ENCODE measurements at regions not wholly inside any gene's neighbourhood (a gene's known extent, or its start where the extent isn't known, plus 50 kb on each side); places are given as distances from the start of the nearest gene placed in this dataset.
A peak's percentile ranks its signal among the peaks of the same experiment; 100 is the strongest.

DNA sequence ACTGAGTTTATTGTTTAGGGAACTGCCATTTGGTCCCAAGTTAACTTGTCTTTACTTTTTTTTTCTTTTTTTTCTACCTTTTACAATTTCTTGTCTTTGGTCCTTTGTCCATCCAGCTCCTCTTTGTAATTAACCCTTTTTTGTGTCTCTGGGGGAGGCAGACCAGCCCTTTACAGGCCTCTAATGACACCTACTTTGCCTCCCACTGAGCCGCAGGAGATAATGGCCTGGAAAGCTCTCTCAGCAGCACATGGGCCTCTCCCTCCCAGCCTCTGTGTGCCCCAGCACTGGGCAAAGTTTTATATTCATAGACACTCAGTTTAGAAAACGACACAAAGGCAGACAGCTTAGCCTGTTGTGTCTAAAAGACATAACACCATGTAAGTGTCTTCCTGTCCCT lies 480.4 kb downstream of the SOX6 start:
- ChIA-PET POLR2A (interaction anchor here (0.8 kb wide), 1 partner anchor 54 kb away, joined by 3 read pairs; no protein-coding TSS in a partner anchor), CTCF (ENCODE audit: low intra/inter-chr PET ratio) (no interaction called here)
- Histone ChIP-seq H3K9me3 (replicated peaks; ENCODE audit: control insufficient read depth, insufficient read depth, low read depth, low read length) (no peaks in the 10 kb centered on the region), H3K27me3 (ENCODE audit: control insufficient read depth in 2 of 2, insufficient read depth in 2 of 2, low read length in 2 of 2) (peaks cover 0 to 8% of the 10 kb centered on the region in 2 experiments; a peak in 2 of 5 replicates), H3K4me1 (replicated peaks in 1 of 2; ENCODE audit: control insufficient read depth in 2 of 2, insufficient read depth in 2 of 2, low read length in 2 of 2) (no peaks in the 10 kb centered on the region), H3K9ac (ENCODE audit: insufficient read depth in 1 of 2, low read depth in 2 of 2, low read length in 2 of 2) (no peak overlapping the region; a peak in 1 of 4 replicates), H4K20me1 (replicated peaks; ENCODE audit: control insufficient read depth, insufficient read depth, low read length) (no peaks in the 10 kb centered on the region), H3K36me3 (ENCODE audit: control insufficient read depth, insufficient read depth, low read length) (no peaks in the 10 kb centered on the region), H3K27ac (ENCODE audit: extremely low read depth, low read depth, low read length) (no peak overlapping the region), H3K9me1 (ENCODE audit: control insufficient read depth, insufficient read depth, low read length) (no peaks in the 10 kb centered on the region), H3K4me3 (no peak overlapping the region), H3K4me2 (ENCODE audit: insufficient read depth, low read length) (no peak overlapping the region), H3K79me2 (ENCODE audit: control insufficient read depth, insufficient read depth, low read length) (no peaks in the 10 kb centered on the region), H2AFZ (ENCODE audit: low read depth, low read length) (peak overlapping the region; percentile 20; the same call in 1 of the 2 replicates)
- ATAC-seq (peak; percentile 66), DNase-seq (ENCODE audit: extremely low read depth in 1 of 4, low spot score in 3 of 4) (no peak), FAIRE-seq (no peak)
- intact Hi-C loops (cut with micrococcal nuclease) (no loop called here), in situ Hi-C loops (cut with MboI) (no loop called here)
- no TSS peak for BruUV-seq (replicated peaks)
- 0% methylated on average over 2 of the region's 2 CpGs for WGBS (ENCODE audit: insufficient coverage, low coverage, missing lambda C conversion rate)
- TF ChIP-seq KLF6 (CRISPR knock-in tag; IDR thresholded peaks at IDR 0.05; ENCODE audit: borderline replicate concordance) (no peak), ZNF76 (CRISPR knock-in tag; IDR thresholded peaks at IDR 0.05; ENCODE audit: borderline replicate concordance) (no peak), ZEB2 (IDR thresholded peaks at IDR 0.05) (no peak), TSC22D4 (tag; IDR thresholded peaks at IDR 0.05) (no peak), KLF16 (IDR thresholded peaks at IDR 0.05) (no peak), SIRT6 (IDR thresholded peaks at IDR 0.05; ENCODE audit: low read depth, low read length) (no peak), U2AF1 (optimal IDR thresholded peaks at IDR 0.05; ENCODE audit: low read depth, low read length) (no peak), TBP (optimal IDR thresholded peaks at IDR 0.05; ENCODE audit: low read depth, low read length) (no peak), TGIF2 (CRISPR knock-in tag; IDR thresholded peaks at IDR 0.05) (no peak), HNRNPUL1 (IDR thresholded peaks at IDR 0.05; ENCODE audit: low read length) (no peak), FOXJ2 (tag; IDR thresholded peaks at IDR 0.05) (no peak), SMARCA5 (IDR thresholded peaks at IDR 0.05) (no peak), BMI1 (IDR thresholded peaks at IDR 0.05; ENCODE audit: low read length) (no peak), HNRNPH1 (optimal IDR thresholded peaks at IDR 0.05; ENCODE audit: low read depth, low read length) (no peak)
- TF ChIP-seq, protein P1, sequence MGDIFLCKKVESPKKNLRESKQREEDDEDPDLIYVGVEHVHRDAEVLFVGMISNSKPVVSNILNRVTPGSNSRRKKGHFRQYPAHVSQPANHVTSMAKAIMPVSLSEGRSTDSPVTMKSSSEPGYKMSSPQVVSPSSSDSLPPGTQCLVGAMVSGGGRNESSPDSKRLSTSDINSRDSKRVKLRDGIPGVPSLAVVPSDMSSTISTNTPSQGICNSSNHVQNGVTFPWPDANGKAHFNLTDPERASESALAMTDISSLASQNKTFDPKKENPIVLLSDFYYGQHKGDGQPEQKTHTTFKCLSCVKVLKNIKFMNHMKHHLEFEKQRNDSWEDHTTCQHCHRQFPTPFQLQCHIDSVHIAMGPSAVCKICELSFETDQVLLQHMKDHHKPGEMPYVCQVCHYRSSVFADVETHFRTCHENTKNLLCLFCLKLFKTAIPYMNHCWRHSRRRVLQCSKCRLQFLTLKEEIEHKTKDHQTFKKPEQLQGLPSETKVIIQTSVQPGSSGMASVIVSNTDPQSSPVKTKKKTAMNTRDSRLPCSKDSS (IDR thresholded peaks at IDR 0.05; ENCODE audit: low read depth, partially characterized antibody) = no peak
